ENCODE measurements at regions not wholly inside any gene's neighbourhood (a gene's known extent, or its start where the extent isn't known, plus 50 kb on each side); places are given as distances from the start of the nearest gene placed in this dataset.

GRCh38 chr7:119826547-119826946, 446.4 kb upstream of the KCND2 start:
- no peak for TF ChIP-seq EZH2 (IDR thresholded peaks at IDR 0.05; ENCODE audit: low read length)
- no peak for TF ChIP-seq CTCF (optimal IDR thresholded peaks at IDR 0.05 in 1 of 3, IDR thresholded peaks at IDR 0.05 in 1 of 3, conservative IDR thresholded peaks at IDR 0.05 in 1 of 3; ENCODE audit: extremely low read depth in 1 of 3, insufficient read depth in 2 of 3, low read length in 3 of 3)

All from keratinocyte (primary cell).